DND-41 (cell line): ENCODE measurements at regions not wholly inside any gene's neighbourhood (a gene's known extent, or its start where the extent isn't known, plus 50 kb on each side); places are given as distances from the start of the nearest gene placed in this dataset.

Source experiments
- CTCF ChIP-seq: IDR thresholded peaks from 2 replicates; pipeline ENCODE4 v1.5.1; 2012; ENCODE audit warnings: borderline replicate concordance, low read length, moderate library complexity, mild to moderate bottlenecking; ENCODE audit not compliant: poor library complexity, severe bottlenecking; ENCODE audit errors: extremely low read depth
- EZH2 ChIP-seq: IDR thresholded peaks from 3 replicates; pipeline ENCODE4 v1.6.1; 2012; ENCODE audit warnings: borderline replicate concordance, low read depth, mild to moderate bottlenecking, moderate library complexity, low read length, inconsistent platforms; ENCODE audit not compliant: severe bottlenecking

DNA sequence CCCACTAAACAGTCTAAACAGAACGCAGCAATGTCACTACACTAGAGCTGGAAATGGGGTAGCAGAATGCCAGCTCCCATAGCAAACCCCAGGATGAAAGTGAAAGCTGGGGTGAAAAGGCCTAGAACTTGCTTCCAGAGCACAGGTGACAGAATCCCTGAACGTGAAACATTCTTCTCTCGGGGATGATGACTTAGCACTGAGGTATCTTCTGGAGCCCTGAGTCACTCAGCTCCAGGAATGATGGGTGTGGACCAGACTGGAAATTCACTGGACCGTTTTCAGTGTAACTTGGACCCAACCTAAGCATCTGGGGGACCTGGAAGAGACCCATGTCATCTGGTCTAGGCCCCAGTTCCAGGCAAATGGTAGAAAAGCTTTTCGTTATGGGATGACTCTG lies 108.9 kb downstream of the CDC7 start:
- TF ChIP-seq CTCF (no peak), EZH2 (no peak)
